ENCODE measurements at regions not wholly inside any gene's neighbourhood (a gene's known extent, or its start where the extent isn't known, plus 50 kb on each side); places are given as distances from the start of the nearest gene placed in this dataset.

- peak in 1 of 3 donors; percentile 32 for DNase-seq
- 20% methylated on average over 1 of the region's 7 CpGs for WGBS (ENCODE audit: insufficient coverage, low coverage, low lambda C conversion rate, missing lambda C conversion rate)
Observed at GRCh38 chr2:38146275-38146906, 70.4 kb upstream of the CYP1B1 start.

GRCh38 chr2:38145236-38145635 is 69.3 kb upstream of the CYP1B1 start:
- intact Hi-C loops (cut with DNase I) = no loop called here
- ATAC-seq (no peak), DNase-seq (no peak)
- Histone ChIP-seq H3K27me3 (no peaks in the 10 kb centered on the region), H3K27ac (no peak overlapping the region), H3K9me3 (no peaks in the 10 kb centered on the region), H3K36me3 (no peaks in the 10 kb centered on the region), H3K4me1 (peaks cover 0 to 32% (median 12%) of the 10 kb centered on the region in 4 donors), H3K4me3 (no peak overlapping the region)
- TF ChIP-seq POLR2A (IDR thresholded peaks at IDR 0.05) (no peak), CTCF (IDR thresholded peaks at IDR 0.05) (no peak)
- 80% methylated on average over 3 of the region's 3 CpGs for WGBS (ENCODE audit: insufficient coverage, low coverage, low lambda C conversion rate, missing lambda C conversion rate)

More at GRCh38 chr2:38146275-38146906, 70.4 kb upstream of the CYP1B1 start:
- TF ChIP-seq CTCF (IDR thresholded peaks at IDR 0.05) = no peak
- no peak for TF ChIP-seq POLR2A (IDR thresholded peaks at IDR 0.05)
- Histone ChIP-seq H3K9me3 (no peaks in the 10 kb centered on the region), H3K4me1 (peaks cover 0 to 32% (median 12%) of the 10 kb centered on the region in 4 donors), H3K4me3 (no peak overlapping the region), H3K27me3 (no peaks in the 10 kb centered on the region), H3K27ac (peak overlapping the region; percentile 33 to 53 (median 36)), H3K36me3 (no peaks in the 10 kb centered on the region)
- intact Hi-C loops (cut with DNase I) = no loop called here
- ATAC-seq = peak in 3 of 4 donors; percentile 21 to 60 (median 40)

GRCh38 chr2:38142627-38143026 is 66.7 kb upstream of the CYP1B1 start:
- no peak for DNase-seq
- no peak for TF ChIP-seq CTCF (IDR thresholded peaks at IDR 0.05)
- TF ChIP-seq POLR2A (IDR thresholded peaks at IDR 0.05) = no peak
- Histone ChIP-seq H3K4me3 (no peak overlapping the region), H3K9me3 (no peaks in the 10 kb centered on the region), H3K4me1 (peaks cover 0 to 7% (median under 1%) of the 10 kb centered on the region in 4 donors), H3K27ac (no peak overlapping the region), H3K27me3 (no peaks in the 10 kb centered on the region), H3K36me3 (no peaks in the 10 kb centered on the region)
- ATAC-seq = no peak
- 89% methylated on average over 4 of the region's 4 CpGs for WGBS (ENCODE audit: insufficient coverage, low coverage, low lambda C conversion rate, missing lambda C conversion rate)
- intact Hi-C loops (cut with DNase I) = no loop called here

- ATAC-seq (no peak), DNase-seq (no peak)
- Histone ChIP-seq H3K27ac (no peak overlapping the region), H3K9me3 (no peaks in the 10 kb centered on the region), H3K4me3 (no peak overlapping the region), H3K4me1 (no peaks in the 10 kb centered on the region), H3K27me3 (no peaks in the 10 kb centered on the region), H3K36me3 (no peaks in the 10 kb centered on the region)
- no peak for TF ChIP-seq CTCF (IDR thresholded peaks at IDR 0.05)
- WGBS (ENCODE audit: insufficient coverage, low coverage, low lambda C conversion rate, missing lambda C conversion rate) = 83% methylated on average over 4 of the region's 4 CpGs
- intact Hi-C loops (cut with DNase I) = no loop called here
Observed at GRCh38 chr2:38141501-38141900, 65.5 kb upstream of the CYP1B1 start.

Data from right lobe of liver (tissue), 6 donors.